Activated B cell treated with CpG ODN at 0.5 μM for 24 hours (primary cell): ENCODE measurements at regions not wholly inside any gene's neighbourhood (a gene's known extent, or its start where the extent isn't known, plus 50 kb on each side); places are given as distances from the start of the nearest gene placed in this dataset.

Experiments
- ATAC-seq: fragments of 200-7000 bp; cut with Tn5 transposase; one replicate; pipeline ENCODE4 v1.10.0; 2021; ENCODE audit warnings: low read depth, mild to moderate bottlenecking, moderate library complexity
- CTCF ChIA-PET: fragments of 350-600 bp; sonication (Branson Sonifier 250); formaldehyde crosslinking; loops from one replicate; lab custom pipeline; 2021; ENCODE audit warnings: antibody characterized with exemption; lab: Charles Lee
- POLR2A ChIA-PET: fragments of 350-600 bp; sonication (Branson Sonifier 250); formaldehyde crosslinking; loops from one replicate; lab custom pipeline; 2021; ENCODE audit warnings: antibody characterized with exemption; lab: Charles Lee
- DNase-seq: peaks from one replicate; pipeline ENCODE4 v3.0.0; 2022
- H3K27ac Mint-ChIP-seq: one replicate; pipeline ENCODE4 v1.8.0; 2020; ENCODE audit warnings: mixed read lengths
- H3K27me3 Mint-ChIP-seq: one replicate; pipeline ENCODE4 v1.8.0; 2021; ENCODE audit warnings: mixed read lengths
- H3K36me3 Mint-ChIP-seq: one replicate; pipeline ENCODE4 v1.8.0; 2021; ENCODE audit warnings: low read depth, mixed read lengths
- H3K4me1 Mint-ChIP-seq: one replicate; pipeline ENCODE4 v1.8.0; 2021; ENCODE audit warnings: mixed read lengths
- H3K4me3 Mint-ChIP-seq: one replicate; pipeline ENCODE4 v1.8.0; 2020; ENCODE audit warnings: mild to moderate bottlenecking, mixed read lengths
- H3K9me3 Mint-ChIP-seq: one replicate; pipeline ENCODE4 v1.8.0; 2020; ENCODE audit warnings: mixed read lengths
- CTCF ChIP-seq: fragments of 200-600 bp; IDR thresholded peaks from one replicate; pipeline ENCODE4 v1.8.0; 2022; ENCODE audit warnings: antibody characterized with exemption, mild to moderate bottlenecking
- intact Hi-C: fragments of 100-400 bp; cut with micrococcal nuclease; formaldehyde crosslinking; loops from one replicate; pipeline ENCODE4 v1.15.1; 2024

- Mint-ChIP-seq H3K27ac (no peak overlapping the region), H3K4me1 (no peaks in the 10 kb centered on the region), H3K9me3 (peaks cover 7% of the 10 kb centered on the region), H3K36me3 (no peaks in the 10 kb centered on the region), H3K4me3 (no peak overlapping the region), H3K27me3 (no peaks in the 10 kb centered on the region)
- intact Hi-C loops: no loop called here
- CTCF ChIA-PET: no interaction called here
- DNase-seq: no peak
- TF ChIP-seq CTCF: no peak
- ATAC-seq: no peak
- POLR2A ChIA-PET: no interaction called here
Measured at GRCh38 chr4:177717407-177717806, 275.2 kb upstream of the AGA start.

DNA sequence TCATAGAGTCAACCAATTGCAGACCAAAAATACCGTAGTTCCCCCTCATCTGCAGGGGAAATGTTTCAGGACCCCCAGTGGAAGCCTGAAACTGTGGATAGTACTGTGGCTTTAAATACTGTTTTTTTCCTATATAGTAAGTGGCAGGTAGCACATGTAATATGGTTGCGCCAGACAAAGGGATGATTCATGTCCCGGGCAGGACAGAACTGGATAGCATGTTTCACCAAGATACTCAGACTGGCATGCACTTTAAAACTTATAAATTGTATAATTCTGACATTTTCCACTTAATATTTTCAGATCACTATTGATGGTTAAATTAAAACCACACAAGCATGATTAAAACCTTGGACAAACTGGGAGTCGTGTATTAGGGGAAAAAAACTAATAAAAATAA, 276.3 kb upstream of the AGA start:
- no peaks in the 10 kb centered on the region for H3K36me3 Mint-ChIP-seq
- DNase-seq (no peak), ATAC-seq (no peak)
- intact Hi-C loops: no loop called here
- H3K4me3 Mint-ChIP-seq: no peak overlapping the region
- no peaks in the 10 kb centered on the region for H3K4me1 Mint-ChIP-seq
- H3K27me3 Mint-ChIP-seq: no peaks in the 10 kb centered on the region
- TF ChIP-seq CTCF: no peak
- CTCF ChIA-PET: no interaction called here
- peaks cover 7% of the 10 kb centered on the region for H3K9me3 Mint-ChIP-seq
- no peak overlapping the region for H3K27ac Mint-ChIP-seq
- POLR2A ChIA-PET: no interaction called here

GRCh38 chr4:177726111-177726510, 283.9 kb upstream of the AGA start:
- CTCF ChIA-PET: no interaction called here
- H3K4me3 Mint-ChIP-seq: no peak overlapping the region
- no peak for ATAC-seq

GRCh38 chr4:177728361-177729152, 286.3 kb upstream of the AGA start:
- no peak for TF ChIP-seq CTCF
- H3K9me3 Mint-ChIP-seq: peaks cover 10% of the 10 kb centered on the region
- ChIA-PET CTCF (no interaction called here), POLR2A (no interaction called here)
- no peak overlapping the region for H3K4me3 Mint-ChIP-seq
- no peaks in the 10 kb centered on the region for H3K27me3 Mint-ChIP-seq
- ATAC-seq: no peak
- intact Hi-C loops: no loop called here
- no peaks in the 10 kb centered on the region for H3K36me3 Mint-ChIP-seq
- no peak overlapping the region for H3K27ac Mint-ChIP-seq
- no peak for DNase-seq
- no peaks in the 10 kb centered on the region for H3K4me1 Mint-ChIP-seq

More at GRCh38 chr4:177726111-177726510, 283.9 kb upstream of the AGA start:
- DNase-seq: no peak
- H3K27me3 Mint-ChIP-seq: no peaks in the 10 kb centered on the region
- POLR2A ChIA-PET: no interaction called here
- intact Hi-C loops: no loop called here
- H3K27ac Mint-ChIP-seq: no peak overlapping the region
- H3K9me3 Mint-ChIP-seq: peaks cover 6% of the 10 kb centered on the region
- no peak for TF ChIP-seq CTCF
- no peaks in the 10 kb centered on the region for H3K4me1 Mint-ChIP-seq
- H3K36me3 Mint-ChIP-seq: no peaks in the 10 kb centered on the region

DNA sequence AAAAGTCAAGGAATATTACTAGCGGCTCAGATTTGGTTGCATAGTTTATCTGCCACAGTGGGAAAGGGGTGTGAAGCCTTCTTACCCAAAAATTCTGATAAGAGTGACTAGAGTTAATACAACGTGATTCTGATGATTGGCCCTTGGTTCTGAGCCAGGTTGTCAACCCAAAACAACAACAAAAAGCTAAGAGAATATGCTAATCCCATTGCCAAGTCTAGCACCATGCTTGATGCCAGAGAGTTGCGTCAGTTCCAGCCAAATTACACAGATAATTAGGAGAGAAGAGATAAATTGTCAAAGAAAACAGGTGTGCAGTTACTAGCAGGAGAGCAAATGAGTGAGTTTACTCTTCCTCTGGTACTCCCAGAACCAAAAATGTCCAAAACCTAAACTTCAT, 287.4 kb upstream of the AGA start:
- no peak overlapping the region for H3K4me3 Mint-ChIP-seq
- ChIA-PET CTCF (no interaction called here), POLR2A (no interaction called here)
- H3K36me3 Mint-ChIP-seq: no peaks in the 10 kb centered on the region
- H3K4me1 Mint-ChIP-seq: no peaks in the 10 kb centered on the region
- intact Hi-C loops: no loop called here
- TF ChIP-seq CTCF: no peak
- H3K9me3 Mint-ChIP-seq: peaks cover 10% of the 10 kb centered on the region
- no peak for ATAC-seq
- no peaks in the 10 kb centered on the region for H3K27me3 Mint-ChIP-seq
- no peak for DNase-seq
- H3K27ac Mint-ChIP-seq: no peak overlapping the region
